Dedifferentiated amniotic fluid mesenchymal stem cell (primary cell): ENCODE measurements at regions not wholly inside any gene's neighbourhood (a gene's known extent, or its start where the extent isn't known, plus 50 kb on each side); places are given as distances from the start of the nearest gene placed in this dataset.
"Not testable (repeated sequence)": the region's sequence is repeated elsewhere in the genome, so short reads cannot be mapped to it uniquely, and the experiment has no call there.

Experiments
- DNase-seq: peaks from one replicate; pipeline ENCODE4 v3.0.0-alpha.2; 2016; ENCODE audit errors: extremely low spot score

- DNase-seq, result no peak
Measured at GRCh38 chr21:23026878-23027277, 2028.7 kb downstream of the NCAM2 start.

GRCh38 chr21:23039846-23040245, 2041.6 kb downstream of the NCAM2 start:
- DNase-seq, result no peak

- no peak for DNase-seq
Measured at GRCh38 chr21:23045955-23046354, 2047.7 kb downstream of the NCAM2 start.

GRCh38 chr21:23067672-23068071, 2069.5 kb downstream of the NCAM2 start:
- DNase-seq, result no peak

- DNase-seq, result no peak
Measured at GRCh38 chr21:23083242-23083641, 2085.0 kb downstream of the NCAM2 start.

- DNase-seq, result no peak
Measured at GRCh38 chr21:23093259-23093658, 2095.1 kb downstream of the NCAM2 start.

- DNase-seq, result no peak
Measured at GRCh38 chr21:23099185-23099584, 2101.0 kb downstream of the NCAM2 start.

- no peak for DNase-seq
Measured at GRCh38 chr21:23101111-23101510, 2102.9 kb downstream of the NCAM2 start.

- DNase-seq, result no peak
Measured at GRCh38 chr21:23108533-23108932, 2110.3 kb downstream of the NCAM2 start.

GRCh38 chr21:23111070-23111600, 2112.9 kb downstream of the NCAM2 start:
- no peak for DNase-seq

GRCh38 chr21:23119491-23119890, 2121.3 kb downstream of the NCAM2 start:
- no peak for DNase-seq

GRCh38 chr21:23127973-23128372, 2129.8 kb downstream of the NCAM2 start:
- no peak for DNase-seq

GRCh38 chr21:23130308-23130707, 2132.1 kb downstream of the NCAM2 start:
- DNase-seq, result no peak

- no peak for DNase-seq
Measured at GRCh38 chr21:23131177-23131576, 2133.0 kb downstream of the NCAM2 start.

- DNase-seq, result no peak
Measured at GRCh38 chr21:23138797-23139196, 2140.6 kb downstream of the NCAM2 start.

- DNase-seq, result no peak
Measured at GRCh38 chr21:23152130-23152529, 2153.9 kb downstream of the NCAM2 start.

- not testable (repeated sequence) for DNase-seq
Measured at GRCh38 chr21:23153842-23154241, 2155.6 kb downstream of the NCAM2 start.

- no peak for DNase-seq
Measured at GRCh38 chr21:23155281-23155680, 2157.1 kb downstream of the NCAM2 start.

GRCh38 chr21:23160914-23161313, 2162.7 kb downstream of the NCAM2 start:
- no peak for DNase-seq

GRCh38 chr21:23162198-23162946, 2164.2 kb downstream of the NCAM2 start:
- DNase-seq, result no peak
